Tongue (tissue), 1 donor: ENCODE measurements at regions not wholly inside any gene's neighbourhood (a gene's known extent, or its start where the extent isn't known, plus 50 kb on each side); places are given as distances from the start of the nearest gene placed in this dataset.

Source experiments
- DNase-seq: peaks from one replicate; pipeline ENCODE4 v3.0.0-alpha.2; 2015

- DNase-seq = no peak
These were observed 561.6 kb downstream of the BUD13 start for GRCh38 chr11:116211147-116211546.

GRCh38 chr11:116210663-116211062 is 562.1 kb downstream of the BUD13 start:
- DNase-seq = no peak

- DNase-seq = no peak
These were observed 563.5 kb downstream of the BUD13 start for GRCh38 chr11:116209255-116209654.

GRCh38 chr11:116207421-116208141 is 565.2 kb downstream of the BUD13 start:
- DNase-seq = peak; percentile 76

GRCh38 chr11:116207019-116207418 is 565.8 kb downstream of the BUD13 start:
- DNase-seq = no peak

- DNase-seq = no peak
These were observed 569.9 kb downstream of the BUD13 start for GRCh38 chr11:116202922-116203321.

- no peak for DNase-seq
These were observed 572.2 kb downstream of the BUD13 start for GRCh38 chr11:116200564-116200963.

- peak; percentile 71 for DNase-seq
These were observed 573.6 kb downstream of the BUD13 start for GRCh38 chr11:116199182-116199581.

- DNase-seq = no peak
These were observed 578.5 kb downstream of the BUD13 start for GRCh38 chr11:116194156-116194904.

GRCh38 chr11:116193321-116194131 is 579.3 kb downstream of the BUD13 start:
- DNase-seq = peak; percentile 80

GRCh38 chr11:116192509-116193210 is 580.1 kb downstream of the BUD13 start:
- peak; percentile 39 for DNase-seq

GRCh38 chr11:116190861-116191260 is 581.9 kb downstream of the BUD13 start:
- DNase-seq = no peak

- no peak for DNase-seq
These were observed 583.2 kb downstream of the BUD13 start for GRCh38 chr11:116189408-116190170.

GRCh38 chr11:116188350-116188749 is 584.4 kb downstream of the BUD13 start:
- no peak for DNase-seq

- DNase-seq = no peak
These were observed 585.8 kb downstream of the BUD13 start for GRCh38 chr11:116187026-116187425.

- DNase-seq = no peak
These were observed 587.2 kb downstream of the BUD13 start for GRCh38 chr11:116185551-116185950.

- DNase-seq = no peak
These were observed 588.0 kb downstream of the BUD13 start for GRCh38 chr11:116184763-116185162.

GRCh38 chr11:116182356-116182966 is 590.3 kb downstream of the BUD13 start:
- DNase-seq = no peak

GRCh38 chr11:116180806-116181600 is 591.8 kb downstream of the BUD13 start:
- DNase-seq = peak; percentile 64

GRCh38 chr11:116179401-116179800 is 593.4 kb downstream of the BUD13 start:
- no peak for DNase-seq
